SK-N-SH (cell line): ENCODE measurements at regions not wholly inside any gene's neighbourhood (a gene's known extent, or its start where the extent isn't known, plus 50 kb on each side); places are given as distances from the start of the nearest gene placed in this dataset.

Experiments
- CTCF ChIA-PET: fragments of 300-600, 350-600 bp; formaldehyde crosslinking; extraction: SDS; loops from one replicate; lab custom pipeline; 2021; lab: Yijun Ruan, JAX
- POLR2A ChIA-PET: fragments of 350-600 bp; sonication (Branson Sonifier 250); formaldehyde crosslinking; extraction: SDS; loops from one replicate; lab custom pipeline; 2020; ENCODE audit warnings: antibody characterized with exemption, inconsistent platforms; lab: Yijun Ruan, JAX
- DNase-seq: peaks from one replicate; pipeline ENCODE4 v3.0.0; 2012
- H2AFZ ChIP-seq: fragments of 200-600 bp; sonication (generic); 2 replicates; pipeline ENCODE4 v1.8.1; 2016; ENCODE audit warnings: antibody characterized with exemption, mild to moderate bottlenecking, low read depth
- H3F3A ChIP-seq: fragments of 200-600 bp; sonication (generic); replicated peaks from 2 replicates; pipeline ENCODE3; 2016; ENCODE audit warnings: antibody characterized with exemption, mild to moderate bottlenecking; ENCODE audit not compliant: insufficient read depth
- H3K27ac ChIP-seq, 2 experiments: fragments of 200-500 bp in 1 of 2; fragments of 200-600 bp in 1 of 2; sonication (Bioruptor generic) in 1 of 2; sonication (generic), shearing (Covaris generic) in 1 of 2; 2 replicates each; pipeline versions ENCODE4 v1.5.1 to v1.6.1; 2014 to 2016; ENCODE audit warnings: low read depth in 2 of 2, inconsistent platforms in 1 of 2, low read length in 1 of 2, mild to moderate bottlenecking in 1 of 2, mixed read lengths in 1 of 2
- H3K27me3 ChIP-seq: fragments of 200-600 bp; sonication (generic), shearing (Covaris generic); 2 replicates; pipeline ENCODE4 v1.6.1; 2016; ENCODE audit warnings: mixed run types; ENCODE audit not compliant: insufficient read depth
- H3K36me3 ChIP-seq, 2 experiments: fragments of 200-500 bp in 1 of 2; fragments of 200-600 bp in 1 of 2; sonication (Bioruptor generic) in 1 of 2; sonication (generic) in 1 of 2; replicated peaks in 1 of 2; 2 replicates each; pipeline versions ENCODE3 to v1.5.1; 2014 to 2016; ENCODE audit warnings: low read length in 1 of 2, mild to moderate bottlenecking in 1 of 2; ENCODE audit not compliant: insufficient read depth in 2 of 2, control insufficient read depth in 1 of 2
- H3K4me1 ChIP-seq, 2 experiments: fragments of 200-500 bp in 1 of 2; fragments of 200-600 bp in 1 of 2; sonication (Bioruptor generic) in 1 of 2; sonication (generic), shearing (Covaris generic) in 1 of 2; 2 replicates each; pipeline versions ENCODE4 v1.5.1 to v1.6.1; 2014 to 2016; ENCODE audit warnings: low read depth in 1 of 2, low read length in 1 of 2, mixed run types in 1 of 2; ENCODE audit not compliant: insufficient read depth in 2 of 2, control insufficient read depth in 1 of 2
- H3K4me2 ChIP-seq: fragments of 200-600 bp; sonication (generic), shearing (Covaris generic); 2 replicates; pipeline ENCODE4 v1.6.1; 2017; ENCODE audit warnings: mixed run types
- H3K4me3 ChIP-seq, 2 experiments: fragments of 200-500 bp in 1 of 2; fragments of 200-600 bp in 1 of 2; sonication (Bioruptor generic) in 1 of 2; sonication (generic), shearing (Covaris generic) in 1 of 2; 2 replicates each; pipeline versions ENCODE4 v1.5.1 to v1.8.1; 2014 to 2016; ENCODE audit warnings: low read depth in 2 of 2, inconsistent platforms in 1 of 2, low read length in 1 of 2, mild to moderate bottlenecking in 1 of 2, mixed read lengths in 1 of 2, moderate library complexity in 1 of 2
- H3K79me2 ChIP-seq: fragments of 200-600 bp; sonication (generic); 2 replicates; pipeline ENCODE4 v1.8.1; 2017; ENCODE audit warnings: mild to moderate bottlenecking; ENCODE audit not compliant: insufficient read depth
- H3K9ac ChIP-seq: fragments of 200-600 bp; sonication (generic); 2 replicates; pipeline ENCODE4 v1.6.1; 2017; ENCODE audit warnings: mixed run types
- H3K9me2 ChIP-seq: fragments of 200-600 bp; sonication (generic); 2 replicates; pipeline ENCODE4 v1.6.1; 2017; ENCODE audit warnings: mixed run types
- H3K9me3 ChIP-seq: fragments of 200-600 bp; sonication (generic); 2 replicates; pipeline ENCODE4 v1.6.1; 2017; ENCODE audit warnings: mixed run types, mild to moderate bottlenecking, moderate library complexity
- H4K20me1 ChIP-seq: fragments of 200-600 bp; sonication (generic); 2 replicates; pipeline ENCODE4 v1.6.1; 2017; ENCODE audit warnings: mild to moderate bottlenecking, mixed run types; ENCODE audit not compliant: insufficient read depth
- FOSL2 ChIP-seq: IDR thresholded peaks from 2 replicates; pipeline ENCODE4 v1.4.0; 2012; ENCODE audit warnings: low read depth, mild to moderate bottlenecking, moderate library complexity, borderline replicate concordance
- FOXJ3 ChIP-seq: sonication (generic); formaldehyde crosslinking; IDR thresholded peaks from 2 replicates; pipeline ENCODE4 v1.5.1; 2020; ENCODE audit warnings: mild to moderate bottlenecking, missing genetic modification reagents
- FOXM1 ChIP-seq: IDR thresholded peaks from 2 replicates; pipeline ENCODE4 v1.4.0; 2012; ENCODE audit warnings: low read depth, mild to moderate bottlenecking
- GATA2 ChIP-seq: sonication (generic); formaldehyde crosslinking; IDR thresholded peaks from 2 replicates; pipeline ENCODE4 v1.5.0; 2020; ENCODE audit warnings: mild to moderate bottlenecking, missing genetic modification reagents
- JUND ChIP-seq: IDR thresholded peaks from 2 replicates; pipeline ENCODE4 v1.4.0; 2012
- RAD21 ChIP-seq: IDR thresholded peaks from 2 replicates; pipeline ENCODE4 v1.6.1; 2012; ENCODE audit warnings: mild to moderate bottlenecking, low read length
- RCOR1 ChIP-seq: fragments of 150-350 bp; IDR thresholded peaks from 2 replicates; pipeline ENCODE4 v1.6.1; 2017; ENCODE audit warnings: antibody characterized with exemption, low read length
- SIN3A ChIP-seq: IDR thresholded peaks from 2 replicates; pipeline ENCODE4 v1.6.1; 2012; ENCODE audit warnings: low read depth, mild to moderate bottlenecking, low read length, moderate library complexity, borderline replicate concordance
- SMC3 ChIP-seq: IDR thresholded peaks from 2 replicates; pipeline ENCODE4 v1.6.1; 2012; ENCODE audit warnings: low read depth, low read length, improper control_type of control experiment
- TEAD4 ChIP-seq: IDR thresholded peaks from 2 replicates; pipeline ENCODE4 v1.4.0; 2012; ENCODE audit warnings: mild to moderate bottlenecking, borderline replicate concordance; ENCODE audit not compliant: insufficient read depth
- WGBS: methylation state at CpG from one replicate; pipeline ENCODE4 v1.1.6; 2017; ENCODE audit warnings: low lambda C conversion rate; 5-methylcytosine and 5-hydroxymethylcytosine counted together
- TF ChIP-seq, protein P1 (sequence below): IDR thresholded peaks from 2 replicates; pipeline ENCODE4 v1.6.1; 2012; ENCODE audit warnings: mild to moderate bottlenecking, low read depth, low read length, moderate library complexity
- TF ChIP-seq, protein P2 (sequence below): fragments of 150-350 bp; IDR thresholded peaks from 2 replicates; pipeline ENCODE4 v1.6.1; 2017; ENCODE audit warnings: antibody characterized with exemption, low read length, low read depth, borderline replicate concordance
- TF ChIP-seq, protein P3 (sequence below): fragments of 150-350 bp; IDR thresholded peaks from 2 replicates; pipeline ENCODE4 v1.6.1; 2016; ENCODE audit warnings: mild to moderate bottlenecking, low read depth, low read length

DNA sequence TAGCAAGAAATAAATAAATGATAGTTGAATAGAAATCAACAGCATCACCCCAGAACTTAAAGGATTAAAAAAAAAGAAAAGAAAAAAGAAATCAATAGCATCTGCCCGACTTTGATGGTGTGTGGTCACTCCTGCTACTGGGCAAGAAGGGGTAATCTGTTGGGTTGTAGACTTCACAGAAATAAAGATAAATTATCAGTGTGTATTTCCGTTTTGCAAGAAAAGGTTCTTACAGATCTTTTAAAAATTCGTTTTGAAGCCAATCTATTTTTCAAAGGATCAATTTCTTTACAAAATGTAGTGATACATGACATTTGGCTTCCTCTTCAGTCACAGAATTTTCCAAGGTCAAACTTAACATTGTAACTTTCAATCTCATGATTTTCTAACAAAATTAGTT lies 448.9 kb upstream of the FAR2 start:
- Histone ChIP-seq H3K4me1 (no peaks in the 10 kb centered on the region), H3K9me3 (no peaks in the 10 kb centered on the region), H3K27ac (no peak overlapping the region), H3F3A (no peaks in the 10 kb centered on the region), H4K20me1 (no peaks in the 10 kb centered on the region), H3K27me3 (no peaks in the 10 kb centered on the region), H2AFZ (no peak overlapping the region), H3K36me3 (no peaks in the 10 kb centered on the region), H3K9ac (no peak overlapping the region), H3K9me2 (no peaks in the 10 kb centered on the region), H3K4me2 (no peak overlapping the region), H3K79me2 (no peaks in the 10 kb centered on the region), H3K4me3 (no peak overlapping the region)
- TF ChIP-seq FOXM1 (no peak), SIN3A (no peak), RAD21 (no peak), RCOR1 (no peak), SMC3 (no peak), TEAD4 (no peak), FOXJ3 (CRISPR knock-in tag) (no peak), JUND (no peak)
- TF ChIP-seq, protein P1, sequence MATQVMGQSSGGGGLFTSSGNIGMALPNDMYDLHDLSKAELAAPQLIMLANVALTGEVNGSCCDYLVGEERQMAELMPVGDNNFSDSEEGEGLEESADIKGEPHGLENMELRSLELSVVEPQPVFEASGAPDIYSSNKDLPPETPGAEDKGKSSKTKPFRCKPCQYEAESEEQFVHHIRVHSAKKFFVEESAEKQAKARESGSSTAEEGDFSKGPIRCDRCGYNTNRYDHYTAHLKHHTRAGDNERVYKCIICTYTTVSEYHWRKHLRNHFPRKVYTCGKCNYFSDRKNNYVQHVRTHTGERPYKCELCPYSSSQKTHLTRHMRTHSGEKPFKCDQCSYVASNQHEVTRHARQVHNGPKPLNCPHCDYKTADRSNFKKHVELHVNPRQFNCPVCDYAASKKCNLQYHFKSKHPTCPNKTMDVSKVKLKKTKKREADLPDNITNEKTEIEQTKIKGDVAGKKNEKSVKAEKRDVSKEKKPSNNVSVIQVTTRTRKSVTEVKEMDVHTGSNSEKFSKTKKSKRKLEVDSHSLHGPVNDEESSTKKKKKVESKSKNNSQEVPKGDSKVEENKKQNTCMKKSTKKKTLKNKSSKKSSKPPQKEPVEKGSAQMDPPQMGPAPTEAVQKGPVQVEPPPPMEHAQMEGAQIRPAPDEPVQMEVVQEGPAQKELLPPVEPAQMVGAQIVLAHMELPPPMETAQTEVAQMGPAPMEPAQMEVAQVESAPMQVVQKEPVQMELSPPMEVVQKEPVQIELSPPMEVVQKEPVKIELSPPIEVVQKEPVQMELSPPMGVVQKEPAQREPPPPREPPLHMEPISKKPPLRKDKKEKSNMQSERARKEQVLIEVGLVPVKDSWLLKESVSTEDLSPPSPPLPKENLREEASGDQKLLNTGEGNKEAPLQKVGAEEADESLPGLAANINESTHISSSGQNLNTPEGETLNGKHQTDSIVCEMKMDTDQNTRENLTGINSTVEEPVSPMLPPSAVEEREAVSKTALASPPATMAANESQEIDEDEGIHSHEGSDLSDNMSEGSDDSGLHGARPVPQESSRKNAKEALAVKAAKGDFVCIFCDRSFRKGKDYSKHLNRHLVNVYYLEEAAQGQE, result no peak
- TF ChIP-seq, protein P2, sequence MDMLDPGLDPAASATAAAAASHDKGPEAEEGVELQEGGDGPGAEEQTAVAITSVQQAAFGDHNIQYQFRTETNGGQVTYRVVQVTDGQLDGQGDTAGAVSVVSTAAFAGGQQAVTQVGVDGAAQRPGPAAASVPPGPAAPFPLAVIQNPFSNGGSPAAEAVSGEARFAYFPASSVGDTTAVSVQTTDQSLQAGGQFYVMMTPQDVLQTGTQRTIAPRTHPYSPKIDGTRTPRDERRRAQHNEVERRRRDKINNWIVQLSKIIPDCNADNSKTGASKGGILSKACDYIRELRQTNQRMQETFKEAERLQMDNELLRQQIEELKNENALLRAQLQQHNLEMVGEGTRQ, result no peak
- 38% methylated on average over 3 of the region's 3 CpGs for WGBS
- ChIA-PET POLR2A (no interaction called here), CTCF (no interaction called here)
- DNase-seq, result no peak

DNA sequence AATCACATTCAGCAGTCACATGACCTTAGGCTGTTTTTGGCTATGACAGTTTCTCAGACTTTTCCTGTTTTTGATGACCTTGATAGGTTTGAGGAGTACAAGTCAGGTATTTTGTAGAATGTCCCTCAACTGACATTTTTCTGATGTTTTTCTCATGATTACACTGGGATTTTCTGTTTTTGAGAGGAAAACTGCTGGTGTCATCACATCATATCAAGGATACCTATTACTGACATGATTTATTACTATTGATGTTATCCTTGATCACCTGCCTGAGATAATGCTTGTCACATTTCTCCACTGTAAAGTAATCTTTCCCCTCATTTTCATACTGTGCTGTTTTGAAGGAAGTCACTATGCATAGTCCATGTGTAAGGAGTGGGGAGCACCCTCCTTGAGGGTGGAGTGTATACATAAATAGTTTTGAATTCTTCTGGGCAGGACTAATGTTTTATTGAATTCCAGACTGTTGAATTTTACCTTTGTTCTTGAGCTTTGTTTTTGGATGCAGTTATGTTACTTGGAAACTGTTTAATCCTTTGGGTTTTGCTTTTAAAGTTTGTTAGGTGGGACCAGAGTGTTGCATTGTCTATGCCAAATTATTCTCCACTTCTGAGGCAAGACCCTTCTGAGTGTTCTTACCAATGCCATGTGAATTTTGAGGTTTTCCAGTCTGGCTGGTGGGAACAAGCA lies 444.5 kb upstream of the FAR2 start:
- Histone ChIP-seq H3K4me3 (no peak overlapping the region), H3K79me2 (no peaks in the 10 kb centered on the region), H2AFZ (no peak overlapping the region), H3F3A (no peaks in the 10 kb centered on the region), H3K9me3 (no peaks in the 10 kb centered on the region), H3K9ac (no peak overlapping the region), H3K27me3 (no peaks in the 10 kb centered on the region), H3K27ac (no peak overlapping the region), H4K20me1 (no peaks in the 10 kb centered on the region), H3K4me1 (no peaks in the 10 kb centered on the region; a peak in 1 of 4 replicates), H3K36me3 (no peaks in the 10 kb centered on the region), H3K9me2 (no peaks in the 10 kb centered on the region), H3K4me2 (no peak overlapping the region)
- ChIA-PET CTCF (no interaction called here), POLR2A (no interaction called here)
- DNase-seq, result no peak
- TF ChIP-seq, protein P3, sequence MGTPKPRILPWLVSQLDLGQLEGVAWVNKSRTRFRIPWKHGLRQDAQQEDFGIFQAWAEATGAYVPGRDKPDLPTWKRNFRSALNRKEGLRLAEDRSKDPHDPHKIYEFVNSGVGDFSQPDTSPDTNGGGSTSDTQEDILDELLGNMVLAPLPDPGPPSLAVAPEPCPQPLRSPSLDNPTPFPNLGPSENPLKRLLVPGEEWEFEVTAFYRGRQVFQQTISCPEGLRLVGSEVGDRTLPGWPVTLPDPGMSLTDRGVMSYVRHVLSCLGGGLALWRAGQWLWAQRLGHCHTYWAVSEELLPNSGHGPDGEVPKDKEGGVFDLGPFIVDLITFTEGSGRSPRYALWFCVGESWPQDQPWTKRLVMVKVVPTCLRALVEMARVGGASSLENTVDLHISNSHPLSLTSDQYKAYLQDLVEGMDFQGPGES, result no peak
- TF ChIP-seq RCOR1, result no peak
- TF ChIP-seq, protein P1, result no peak
- no peak for TF ChIP-seq GATA2
- TF ChIP-seq FOXJ3 (CRISPR knock-in tag), result no peak
- TF ChIP-seq FOSL2, result no peak
- no peak for TF ChIP-seq JUND
